SK-N-SH treated with all-trans-retinoic acid at 6 μM for 48 hours (cell line): ENCODE measurements at regions not wholly inside any gene's neighbourhood (a gene's known extent, or its start where the extent isn't known, plus 50 kb on each side); places are given as distances from the start of the nearest gene placed in this dataset.

Experiments
- ATAC-seq: fragments of 200-7000 bp; cut with Tn5 transposase; 3 replicates; pipeline ENCODE4 v1.9.1; 2020; ENCODE audit warnings: mild to moderate bottlenecking, moderate library complexity
- ARNTL ChIP-seq: fragments of 450-650 bp; formaldehyde crosslinking; IDR thresholded peaks from 2 replicates; pipeline ENCODE4 v1.5.0; 2020; ENCODE audit warnings: low read depth, mild to moderate bottlenecking, moderate library complexity, borderline replicate concordance
- BACH2 ChIP-seq: fragments of 250-450 bp; sonication (Bioruptor Pico); IDR thresholded peaks from 2 replicates; pipeline ENCODE4 v1.9.0; 2021; ENCODE audit warnings: mild to moderate bottlenecking, borderline replicate concordance
- CSDC2 ChIP-seq: fragments of 250-450 bp; sonication (Bioruptor Pico); IDR thresholded peaks from 2 replicates; pipeline ENCODE4 v1.5.0; 2020; ENCODE audit warnings: mild to moderate bottlenecking, moderate library complexity
- ESRRG ChIP-seq: fragments of 250-450 bp; sonication (Bioruptor Pico); IDR thresholded peaks from 2 replicates; pipeline ENCODE4 v1.6.1; 2021; ENCODE audit warnings: mild to moderate bottlenecking
- GLIS3 ChIP-seq: fragments of 250-450 bp; sonication (Bioruptor Pico); IDR thresholded peaks from 2 replicates; pipeline ENCODE4 v1.5.0; 2020; ENCODE audit warnings: mild to moderate bottlenecking, moderate library complexity
- ISL1 ChIP-seq: fragments of 250-450 bp; sonication (Bioruptor Pico); IDR thresholded peaks from 2 replicates; pipeline ENCODE4 v2.1.2; 2022; ENCODE audit warnings: mild to moderate bottlenecking, moderate library complexity
- OSR1 ChIP-seq: fragments of 250-450 bp; sonication (Bioruptor Pico); IDR thresholded peaks from 2 replicates; pipeline ENCODE4 v1.8.0; 2022; ENCODE audit warnings: moderate library complexity, mild to moderate bottlenecking, inconsistent platforms
- PPARA ChIP-seq: fragments of 250-450 bp; sonication (Bioruptor Pico); IDR thresholded peaks from 2 replicates; pipeline ENCODE4 v1.5.0; 2020; ENCODE audit warnings: mild to moderate bottlenecking, borderline replicate concordance
- RARB ChIP-seq: fragments of 250-450 bp; sonication (Bioruptor Pico); IDR thresholded peaks from 2 replicates; pipeline ENCODE4 v1.8.0; 2021; ENCODE audit warnings: mild to moderate bottlenecking, moderate library complexity
- SNAI2 ChIP-seq: fragments of 250-450 bp; sonication (Bioruptor Pico); IDR thresholded peaks from 2 replicates; pipeline ENCODE4 v1.5.0; 2020; ENCODE audit warnings: mild to moderate bottlenecking, moderate library complexity
- TCF4 ChIP-seq: fragments of 250-450 bp; sonication (Bioruptor Pico); IDR thresholded peaks from 2 replicates; pipeline ENCODE4 v1.8.0; 2021; ENCODE audit warnings: mild to moderate bottlenecking, moderate library complexity, borderline replicate concordance
- TOX ChIP-seq: fragments of 250-450 bp; sonication (Bioruptor Pico); IDR thresholded peaks from 2 replicates; pipeline ENCODE4 v1.8.0; 2021; ENCODE audit warnings: mild to moderate bottlenecking, moderate library complexity, borderline replicate concordance
- ZC3H10 ChIP-seq: fragments of 250-450 bp; sonication (Bioruptor Pico); IDR thresholded peaks from 2 replicates; pipeline ENCODE4 v1.5.1; 2021; ENCODE audit warnings: mild to moderate bottlenecking, moderate library complexity
- ZFP3 ChIP-seq: fragments of 250-450 bp; sonication (Bioruptor Pico); IDR thresholded peaks from 2 replicates; pipeline ENCODE4 v1.5.0; 2020; ENCODE audit warnings: mild to moderate bottlenecking, moderate library complexity
- ZFP30 ChIP-seq: fragments of 450-650 bp; formaldehyde crosslinking; IDR thresholded peaks from 2 replicates; pipeline ENCODE4 v1.5.0; 2022; ENCODE audit warnings: mild to moderate bottlenecking, moderate library complexity
- ZNF565 ChIP-seq: fragments of 450-650 bp; formaldehyde crosslinking; conservative IDR thresholded peaks from 2 replicates; pipeline ENCODE4 v1.5.0; 2020; ENCODE audit warnings: low read depth, mild to moderate bottlenecking, moderate library complexity
- ZNF70 ChIP-seq: fragments of 450-650 bp; formaldehyde crosslinking; IDR thresholded peaks from 2 replicates; pipeline ENCODE4 v1.5.0; 2020; ENCODE audit warnings: mild to moderate bottlenecking, moderate library complexity
- ZNF8 ChIP-seq: fragments of 450-650 bp; formaldehyde crosslinking; IDR thresholded peaks from 2 replicates; pipeline ENCODE4 v1.5.0; 2020; ENCODE audit warnings: mild to moderate bottlenecking, moderate library complexity
- TF ChIP-seq, protein P1 (sequence below): fragments of 250-450 bp; sonication (Bioruptor Pico); IDR thresholded peaks from 2 replicates; pipeline ENCODE4 v1.5.1; 2020; ENCODE audit warnings: low read depth, mild to moderate bottlenecking, moderate library complexity
- TF ChIP-seq, protein P2 (sequence below): fragments of 250-450 bp; sonication (Bioruptor Pico); IDR thresholded peaks from 2 replicates; pipeline ENCODE4 v1.8.0; 2020; ENCODE audit warnings: mild to moderate bottlenecking, moderate library complexity, borderline replicate concordance
- TF ChIP-seq, protein P3 (sequence below): fragments of 250-450 bp; sonication (Bioruptor Pico); IDR thresholded peaks from 2 replicates; pipeline ENCODE4 v1.8.0; 2021; ENCODE audit warnings: low read depth, mild to moderate bottlenecking, moderate library complexity, borderline replicate concordance
- TF ChIP-seq, protein P4 (sequence below): fragments of 250-450 bp; sonication (Bioruptor Pico); IDR thresholded peaks from 2 replicates; pipeline ENCODE4 v1.5.0; 2020; ENCODE audit warnings: mild to moderate bottlenecking, moderate library complexity
- TF ChIP-seq, protein P5 (sequence below): fragments of 250-450 bp; sonication (Bioruptor Pico); IDR thresholded peaks from 2 replicates; pipeline ENCODE4 v1.5.1; 2021; ENCODE audit warnings: mild to moderate bottlenecking, moderate library complexity

DNA sequence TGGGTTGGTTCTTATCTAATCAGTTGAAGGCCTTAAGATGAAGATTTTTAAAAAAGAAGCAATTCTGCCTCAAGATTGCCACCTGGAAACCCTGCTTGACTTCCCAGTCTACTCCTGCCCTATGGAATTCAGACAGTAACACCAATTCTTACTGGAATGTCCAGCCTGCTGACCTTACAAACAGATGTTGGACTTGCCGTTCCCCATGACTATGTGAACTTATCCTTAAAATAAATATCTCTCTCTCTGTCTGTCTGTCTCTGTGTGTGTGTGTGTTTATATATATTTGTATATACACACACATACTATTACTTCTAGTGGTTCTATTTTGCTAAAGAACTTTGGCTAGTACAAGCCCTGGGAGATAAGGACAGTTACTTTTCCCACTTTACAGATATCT, 675.3 kb downstream of the SLC4A3 start:
- ATAC-seq = no peak
- TF ChIP-seq ZNF565 (CRISPR knock-in tag) (no peak), CSDC2 (CRISPR knock-in tag) (no peak), ISL1 (CRISPR knock-in tag) (no peak), ZC3H10 (no peak), TCF4 (CRISPR knock-in tag) (no peak), TOX (CRISPR knock-in tag) (no peak), ZFP30 (CRISPR knock-in tag) (no peak), PPARA (CRISPR knock-in tag) (no peak), ESRRG (CRISPR knock-in tag) (no peak), ARNTL (CRISPR knock-in tag) (no peak), ZNF70 (CRISPR knock-in tag) (no peak), BACH2 (CRISPR knock-in tag) (no peak), OSR1 (no peak), ZNF8 (CRISPR knock-in tag) (no peak)
- TF ChIP-seq, protein P1, sequence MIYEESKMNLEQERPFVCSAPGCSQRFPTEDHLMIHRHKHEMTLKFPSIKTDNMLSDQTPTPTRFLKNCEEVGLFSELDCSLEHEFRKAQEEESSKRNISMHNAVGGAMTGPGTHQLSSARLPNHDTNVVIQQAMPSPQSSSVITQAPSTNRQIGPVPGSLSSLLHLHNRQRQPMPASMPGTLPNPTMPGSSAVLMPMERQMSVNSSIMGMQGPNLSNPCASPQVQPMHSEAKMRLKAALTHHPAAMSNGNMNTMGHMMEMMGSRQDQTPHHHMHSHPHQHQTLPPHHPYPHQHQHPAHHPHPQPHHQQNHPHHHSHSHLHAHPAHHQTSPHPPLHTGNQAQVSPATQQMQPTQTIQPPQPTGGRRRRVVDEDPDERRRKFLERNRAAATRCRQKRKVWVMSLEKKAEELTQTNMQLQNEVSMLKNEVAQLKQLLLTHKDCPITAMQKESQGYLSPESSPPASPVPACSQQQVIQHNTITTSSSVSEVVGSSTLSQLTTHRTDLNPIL (CRISPR knock-in tag) = no peak
- TF ChIP-seq, protein P2, sequence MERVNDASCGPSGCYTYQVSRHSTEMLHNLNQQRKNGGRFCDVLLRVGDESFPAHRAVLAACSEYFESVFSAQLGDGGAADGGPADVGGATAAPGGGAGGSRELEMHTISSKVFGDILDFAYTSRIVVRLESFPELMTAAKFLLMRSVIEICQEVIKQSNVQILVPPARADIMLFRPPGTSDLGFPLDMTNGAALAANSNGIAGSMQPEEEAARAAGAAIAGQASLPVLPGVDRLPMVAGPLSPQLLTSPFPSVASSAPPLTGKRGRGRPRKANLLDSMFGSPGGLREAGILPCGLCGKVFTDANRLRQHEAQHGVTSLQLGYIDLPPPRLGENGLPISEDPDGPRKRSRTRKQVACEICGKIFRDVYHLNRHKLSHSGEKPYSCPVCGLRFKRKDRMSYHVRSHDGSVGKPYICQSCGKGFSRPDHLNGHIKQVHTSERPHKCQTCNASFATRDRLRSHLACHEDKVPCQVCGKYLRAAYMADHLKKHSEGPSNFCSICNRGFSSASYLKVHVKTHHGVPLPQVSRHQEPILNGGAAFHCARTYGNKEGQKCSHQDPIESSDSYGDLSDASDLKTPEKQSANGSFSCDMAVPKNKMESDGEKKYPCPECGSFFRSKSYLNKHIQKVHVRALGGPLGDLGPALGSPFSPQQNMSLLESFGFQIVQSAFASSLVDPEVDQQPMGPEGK (CRISPR knock-in tag) = no peak

DNA sequence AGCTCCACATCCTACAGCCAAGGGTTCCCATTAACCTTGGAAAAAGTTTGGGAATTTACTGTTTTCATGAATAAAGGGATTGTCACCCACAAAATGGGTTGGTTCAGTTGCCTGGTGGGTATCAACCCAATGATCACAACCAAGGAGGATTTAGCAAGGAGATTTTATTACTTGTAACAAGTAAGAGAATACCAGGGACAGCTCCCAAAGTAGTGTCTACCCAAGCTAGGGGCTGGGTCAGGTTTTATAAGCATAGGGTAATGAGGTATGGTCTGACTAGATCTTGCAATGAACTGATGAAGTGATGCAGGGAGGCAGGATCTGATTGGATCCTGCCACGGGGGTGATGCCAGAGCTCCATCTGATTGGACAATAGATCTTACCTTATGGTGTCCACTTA, 681.8 kb downstream of the SLC4A3 start:
- ATAC-seq = no peak
- TF ChIP-seq ZNF70 (CRISPR knock-in tag) (no peak), RARB (CRISPR knock-in tag) (no peak), PPARA (CRISPR knock-in tag) (no peak), ZNF8 (CRISPR knock-in tag) (no peak), CSDC2 (CRISPR knock-in tag) (no peak)
- TF ChIP-seq, all 23 proteins: peak for 0

DNA sequence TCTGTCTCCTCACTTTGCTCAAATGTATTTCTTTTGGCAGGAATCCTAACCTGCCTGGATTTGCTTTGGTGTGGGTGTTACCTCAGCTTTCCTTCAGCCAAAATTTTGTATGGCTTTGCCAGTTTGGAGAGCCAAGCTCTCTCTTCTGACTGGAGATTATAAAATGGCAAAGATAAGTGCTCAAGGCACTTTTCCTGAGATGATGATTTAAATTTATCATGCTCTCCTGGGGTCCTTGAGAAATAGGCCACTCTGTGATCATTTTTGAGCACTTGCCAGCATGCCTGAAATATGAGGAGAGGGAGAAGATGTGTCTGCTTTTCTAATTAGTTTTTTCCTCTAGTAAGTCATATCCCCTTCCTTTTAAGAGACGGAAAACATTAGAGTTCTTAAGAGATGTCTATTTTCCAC, 683.0 kb downstream of the SLC4A3 start:
- no peak for TF ChIP-seq TCF4 (CRISPR knock-in tag)
- no peak for TF ChIP-seq GLIS3 (CRISPR knock-in tag)
- no peak for TF ChIP-seq ZNF8 (CRISPR knock-in tag)
- TF ChIP-seq, protein P3, sequence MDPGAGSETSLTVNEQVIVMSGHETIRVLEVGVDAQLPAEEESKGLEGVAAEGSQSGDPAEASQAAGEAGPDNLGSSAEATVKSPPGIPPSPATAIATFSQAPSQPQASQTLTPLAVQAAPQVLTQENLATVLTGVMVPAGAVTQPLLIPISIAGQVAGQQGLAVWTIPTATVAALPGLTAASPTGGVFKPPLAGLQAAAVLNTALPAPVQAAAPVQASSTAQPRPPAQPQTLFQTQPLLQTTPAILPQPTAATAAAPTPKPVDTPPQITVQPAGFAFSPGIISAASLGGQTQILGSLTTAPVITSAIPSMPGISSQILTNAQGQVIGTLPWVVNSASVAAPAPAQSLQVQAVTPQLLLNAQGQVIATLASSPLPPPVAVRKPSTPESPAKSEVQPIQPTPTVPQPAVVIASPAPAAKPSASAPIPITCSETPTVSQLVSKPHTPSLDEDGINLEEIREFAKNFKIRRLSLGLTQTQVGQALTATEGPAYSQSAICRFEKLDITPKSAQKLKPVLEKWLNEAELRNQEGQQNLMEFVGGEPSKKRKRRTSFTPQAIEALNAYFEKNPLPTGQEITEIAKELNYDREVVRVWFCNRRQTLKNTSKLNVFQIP (CRISPR knock-in tag) = no peak
- TF ChIP-seq, protein P4, sequence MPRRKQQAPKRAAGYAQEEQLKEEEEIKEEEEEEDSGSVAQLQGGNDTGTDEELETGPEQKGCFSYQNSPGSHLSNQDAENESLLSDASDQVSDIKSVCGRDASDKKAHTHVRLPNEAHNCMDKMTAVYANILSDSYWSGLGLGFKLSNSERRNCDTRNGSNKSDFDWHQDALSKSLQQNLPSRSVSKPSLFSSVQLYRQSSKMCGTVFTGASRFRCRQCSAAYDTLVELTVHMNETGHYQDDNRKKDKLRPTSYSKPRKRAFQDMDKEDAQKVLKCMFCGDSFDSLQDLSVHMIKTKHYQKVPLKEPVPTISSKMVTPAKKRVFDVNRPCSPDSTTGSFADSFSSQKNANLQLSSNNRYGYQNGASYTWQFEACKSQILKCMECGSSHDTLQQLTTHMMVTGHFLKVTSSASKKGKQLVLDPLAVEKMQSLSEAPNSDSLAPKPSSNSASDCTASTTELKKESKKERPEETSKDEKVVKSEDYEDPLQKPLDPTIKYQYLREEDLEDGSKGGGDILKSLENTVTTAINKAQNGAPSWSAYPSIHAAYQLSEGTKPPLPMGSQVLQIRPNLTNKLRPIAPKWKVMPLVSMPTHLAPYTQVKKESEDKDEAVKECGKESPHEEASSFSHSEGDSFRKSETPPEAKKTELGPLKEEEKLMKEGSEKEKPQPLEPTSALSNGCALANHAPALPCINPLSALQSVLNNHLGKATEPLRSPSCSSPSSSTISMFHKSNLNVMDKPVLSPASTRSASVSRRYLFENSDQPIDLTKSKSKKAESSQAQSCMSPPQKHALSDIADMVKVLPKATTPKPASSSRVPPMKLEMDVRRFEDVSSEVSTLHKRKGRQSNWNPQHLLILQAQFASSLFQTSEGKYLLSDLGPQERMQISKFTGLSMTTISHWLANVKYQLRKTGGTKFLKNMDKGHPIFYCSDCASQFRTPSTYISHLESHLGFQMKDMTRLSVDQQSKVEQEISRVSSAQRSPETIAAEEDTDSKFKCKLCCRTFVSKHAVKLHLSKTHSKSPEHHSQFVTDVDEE = no peak
- TF ChIP-seq RARB (CRISPR knock-in tag) = no peak
- TF ChIP-seq, protein P2 (CRISPR knock-in tag) = no peak
- no peak for TF ChIP-seq PPARA (CRISPR knock-in tag)
- TF ChIP-seq SNAI2 (CRISPR knock-in tag) = no peak
- TF ChIP-seq ISL1 (CRISPR knock-in tag) = no peak
- no peak for TF ChIP-seq CSDC2 (CRISPR knock-in tag)
- TF ChIP-seq ZFP3 (CRISPR knock-in tag) = no peak
- TF ChIP-seq, protein P1 (CRISPR knock-in tag) = no peak
- no peak for TF ChIP-seq ESRRG (CRISPR knock-in tag)
- no peak for TF ChIP-seq BACH2 (CRISPR knock-in tag)
- TF ChIP-seq, protein P5, sequence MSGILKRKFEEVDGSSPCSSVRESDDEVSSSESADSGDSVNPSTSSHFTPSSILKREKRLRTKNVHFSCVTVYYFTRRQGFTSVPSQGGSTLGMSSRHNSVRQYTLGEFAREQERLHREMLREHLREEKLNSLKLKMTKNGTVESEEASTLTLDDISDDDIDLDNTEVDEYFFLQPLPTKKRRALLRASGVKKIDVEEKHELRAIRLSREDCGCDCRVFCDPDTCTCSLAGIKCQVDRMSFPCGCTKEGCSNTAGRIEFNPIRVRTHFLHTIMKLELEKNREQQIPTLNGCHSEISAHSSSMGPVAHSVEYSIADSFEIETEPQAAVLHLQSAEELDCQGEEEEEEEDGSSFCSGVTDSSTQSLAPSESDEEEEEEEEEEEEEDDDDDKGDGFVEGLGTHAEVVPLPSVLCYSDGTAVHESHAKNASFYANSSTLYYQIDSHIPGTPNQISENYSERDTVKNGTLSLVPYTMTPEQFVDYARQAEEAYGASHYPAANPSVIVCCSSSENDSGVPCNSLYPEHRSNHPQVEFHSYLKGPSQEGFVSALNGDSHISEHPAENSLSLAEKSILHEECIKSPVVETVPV = no peak
- TF ChIP-seq ZFP30 (CRISPR knock-in tag) = no peak
- no peak for TF ChIP-seq ARNTL (CRISPR knock-in tag)
- no peak for TF ChIP-seq ZNF70 (CRISPR knock-in tag)
- no peak for TF ChIP-seq TOX (CRISPR knock-in tag)
- ATAC-seq = no peak; the same call in 2 of the 3 replicates
